Spleen (tissue), 7 donors: ENCODE measurements at regions not wholly inside any gene's neighbourhood (a gene's known extent, or its start where the extent isn't known, plus 50 kb on each side); places are given as distances from the start of the nearest gene placed in this dataset.
"Not testable (repeated sequence)": the region's sequence is repeated elsewhere in the genome, so short reads cannot be mapped to it uniquely, and the experiment has no call there.

ENCODE experiments used
- CTCF ChIP-seq, 11 experiments: fragments of 200-600 bp in 7 of 11; fragments of 450-650 bp in 4 of 11; sonication (generic) in 4 of 11; IDR thresholded peaks in 8 of 11; conservative IDR thresholded peaks in 3 of 11; 1 replicate in 7 of 11; 2 replicates in 4 of 11; pipeline versions ENCODE4 v1.4.0 to v1.8.0; 2016 to 2021; ENCODE audit warnings: antibody characterized with exemption in 11 of 11, inconsistent platforms in 4 of 11, mild to moderate bottlenecking in 1 of 11
- POLR2A ChIP-seq, 3 donors: fragments of 450-650 bp; IDR thresholded peaks; one replicate each; pipeline ENCODE4 v1.5.1; 2017; ENCODE audit warnings: antibody characterized with exemption in 3 of 3, mild to moderate bottlenecking in 1 of 3
- POLR2AphosphoS5 ChIP-seq, 3 donors: sonication (generic); formaldehyde crosslinking; IDR thresholded peaks; one replicate each; pipeline ENCODE4 v1.5.1; 2017; ENCODE audit warnings: antibody characterized with exemption in 3 of 3
- donor health status: DM: no; HTN: no; CAD: no; lungs with moderate emphysema.
- donor health status: DM: no; HTN: no; CAD: no.
- donor health status: DM: no; HTN: no; CAD: no.

- TF ChIP-seq CTCF (IDR thresholded peaks at IDR 0.05 in 8 of 11, conservative IDR thresholded peaks at IDR 0.05 in 3 of 11); POLR2A (IDR thresholded peaks at IDR 0.05); POLR2AphosphoS5 (IDR thresholded peaks at IDR 0.05): not testable (repeated sequence)
Measured at GRCh38 chr6:84879385-84879784, 115.0 kb upstream of the TBX18 start.
